Adrenal gland (tissue), 5 donors: ENCODE measurements at regions not wholly inside any gene's neighbourhood (a gene's known extent, or its start where the extent isn't known, plus 50 kb on each side); places are given as distances from the start of the nearest gene placed in this dataset.

ENCODE experiments used
- POLR2A ChIP-seq, 2 donors: fragments of 450-650 bp; IDR thresholded peaks; one replicate each; pipeline ENCODE4 v1.6.1; 2017; ENCODE audit warnings: antibody characterized with exemption in 2 of 2, mild to moderate bottlenecking in 2 of 2, moderate library complexity in 1 of 2
- TF ChIP-seq, protein P1 (sequence below), 6 experiments: fragments of 450-650 bp in 4 of 6; fragments of 200-600 bp in 2 of 6; sonication (generic) in 1 of 6; IDR thresholded peaks; 1 replicate in 5 of 6; 2 replicates in 1 of 6; pipeline versions ENCODE4 v1.5.1 to v1.8.0; 2016 to 2021; ENCODE audit warnings: antibody characterized with exemption in 6 of 6, mild to moderate bottlenecking in 2 of 6, moderate library complexity in 1 of 6
- donor health status: DM: no; HTN: no; CAD: no.

DNA sequence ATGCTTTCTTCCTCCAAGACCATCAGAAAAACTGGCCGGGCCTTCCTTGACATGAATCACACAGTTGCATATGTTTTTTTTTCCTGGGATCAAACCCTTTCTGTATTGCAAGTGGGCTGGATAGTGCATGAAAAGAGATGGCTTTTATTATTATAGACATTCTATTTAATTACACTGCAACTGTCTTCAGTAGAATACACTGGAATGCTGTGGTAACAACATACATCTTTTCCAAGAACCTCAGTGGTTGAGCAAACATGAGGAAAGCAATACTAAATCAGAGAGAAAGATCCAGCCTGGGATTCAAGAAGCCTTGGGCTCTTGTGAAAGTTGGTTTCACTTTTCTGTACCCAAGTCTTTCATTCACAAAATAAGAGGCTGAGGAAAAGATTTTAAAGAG lies 193.0 kb downstream of the DMAC1 start:
- TF ChIP-seq, protein P1, sequence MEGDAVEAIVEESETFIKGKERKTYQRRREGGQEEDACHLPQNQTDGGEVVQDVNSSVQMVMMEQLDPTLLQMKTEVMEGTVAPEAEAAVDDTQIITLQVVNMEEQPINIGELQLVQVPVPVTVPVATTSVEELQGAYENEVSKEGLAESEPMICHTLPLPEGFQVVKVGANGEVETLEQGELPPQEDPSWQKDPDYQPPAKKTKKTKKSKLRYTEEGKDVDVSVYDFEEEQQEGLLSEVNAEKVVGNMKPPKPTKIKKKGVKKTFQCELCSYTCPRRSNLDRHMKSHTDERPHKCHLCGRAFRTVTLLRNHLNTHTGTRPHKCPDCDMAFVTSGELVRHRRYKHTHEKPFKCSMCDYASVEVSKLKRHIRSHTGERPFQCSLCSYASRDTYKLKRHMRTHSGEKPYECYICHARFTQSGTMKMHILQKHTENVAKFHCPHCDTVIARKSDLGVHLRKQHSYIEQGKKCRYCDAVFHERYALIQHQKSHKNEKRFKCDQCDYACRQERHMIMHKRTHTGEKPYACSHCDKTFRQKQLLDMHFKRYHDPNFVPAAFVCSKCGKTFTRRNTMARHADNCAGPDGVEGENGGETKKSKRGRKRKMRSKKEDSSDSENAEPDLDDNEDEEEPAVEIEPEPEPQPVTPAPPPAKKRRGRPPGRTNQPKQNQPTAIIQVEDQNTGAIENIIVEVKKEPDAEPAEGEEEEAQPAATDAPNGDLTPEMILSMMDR (IDR thresholded peaks at IDR 0.05) = no peak
- no peak for TF ChIP-seq POLR2A (IDR thresholded peaks at IDR 0.05)
